Sigmoid colon (tissue), 6 donors: ENCODE measurements at regions not wholly inside any gene's neighbourhood (a gene's known extent, or its start where the extent isn't known, plus 50 kb on each side); places are given as distances from the start of the nearest gene placed in this dataset.
"Not testable (repeated sequence)": the region's sequence is repeated elsewhere in the genome, so short reads cannot be mapped to it uniquely, and the experiment has no call there.

Experiments used
- DNase-seq: peaks from one replicate; pipeline ENCODE4 v3.0.0-alpha.2; 2019
- H3K27ac ChIP-seq, 4 donors: fragments of 200-600 bp; sonication (generic); one replicate each; pipeline ENCODE4 v1.5.1; 2016 to 2019; ENCODE audit warnings: mild to moderate bottlenecking in 1 of 4
- H3K27me3 ChIP-seq, 3 donors: fragments of 200-600 bp; sonication (generic); one replicate each; pipeline ENCODE4 v1.5.1; 2019; ENCODE audit warnings: mild to moderate bottlenecking in 1 of 3
- H3K36me3 ChIP-seq, 4 donors: fragments of 200-600 bp; sonication (generic); one replicate each; pipeline ENCODE4 v1.5.1; 2016 to 2019
- H3K4me1 ChIP-seq, 4 donors: fragments of 200-600 bp; sonication (generic); one replicate each; pipeline ENCODE4 v1.5.1; 2017 to 2019
- H3K4me3 ChIP-seq, 4 donors: fragments of 200-600 bp; sonication (generic); one replicate each; pipeline ENCODE4 v1.5.1; 2017 to 2019; ENCODE audit warnings: mild to moderate bottlenecking in 2 of 4, moderate library complexity in 1 of 4
- H3K9me3 ChIP-seq, 4 donors: fragments of 200-600 bp in 3 of 4; sonication (generic) in 3 of 4; one replicate each; pipeline versions ENCODE4 v1.5.1 to v1.6.1; 2013 to 2019
- EP300 ChIP-seq, 4 donors: sonication (generic); formaldehyde crosslinking; IDR thresholded peaks; one replicate each; pipeline ENCODE4 v1.6.1; 2017; ENCODE audit warnings: antibody characterized with exemption in 4 of 4
- POLR2A ChIP-seq, 2 donors: fragments of 450-650 bp; IDR thresholded peaks; one replicate each; pipeline ENCODE4 v1.6.1; 2016; ENCODE audit warnings: antibody characterized with exemption in 2 of 2, mild to moderate bottlenecking in 2 of 2, moderate library complexity in 2 of 2
- POLR2AphosphoS5 ChIP-seq, 4 donors: sonication (generic); formaldehyde crosslinking; IDR thresholded peaks; one replicate each; pipeline ENCODE4 v1.6.1; 2017; ENCODE audit warnings: antibody characterized with exemption in 4 of 4
- WGBS, 2 donors: extraction: QIAGEN DNeasy Blood & Tissue Kit; methylation state at CpG; one replicate each; pipeline ENCODE4 v1.1.7; 2013; 5-methylcytosine and 5-hydroxymethylcytosine counted together
- intact Hi-C: fragments of 100-400 bp; cut with DNase I; formaldehyde crosslinking; loops from one replicate; pipeline ENCODE4 v1.15.1; 2023
- TF ChIP-seq, protein P1 (sequence below), 4 experiments: fragments of 450-650 bp in 3 of 4; fragments of 200-600 bp in 1 of 4; IDR thresholded peaks; one replicate each; pipeline ENCODE4 v1.5.1; 2016 to 2019; ENCODE audit warnings: antibody characterized with exemption in 4 of 4, mild to moderate bottlenecking in 3 of 4, moderate library complexity in 2 of 4
- donor health status: healthy with polysubstance abuse.
- donor health status: healthy.

GRCh38 chr15:62515696-62516395, 350.8 kb upstream of the C2CD4B start:
- 90 to 92% methylated on average over 7 of the region's 7 CpGs for WGBS, 2 donors
- DNase-seq: no peak
- intact Hi-C loops: no loop called here
- peaks cover 0 to 13% (median 3%) of the 10 kb centered on the region in 4 donors for H3K4me1 ChIP-seq
- no peaks in the 10 kb centered on the region for H3K36me3 ChIP-seq
- no peak for TF ChIP-seq POLR2A (IDR thresholded peaks at IDR 0.05)
- no peak for TF ChIP-seq EP300 (IDR thresholded peaks at IDR 0.05)
- TF ChIP-seq, protein P1, sequence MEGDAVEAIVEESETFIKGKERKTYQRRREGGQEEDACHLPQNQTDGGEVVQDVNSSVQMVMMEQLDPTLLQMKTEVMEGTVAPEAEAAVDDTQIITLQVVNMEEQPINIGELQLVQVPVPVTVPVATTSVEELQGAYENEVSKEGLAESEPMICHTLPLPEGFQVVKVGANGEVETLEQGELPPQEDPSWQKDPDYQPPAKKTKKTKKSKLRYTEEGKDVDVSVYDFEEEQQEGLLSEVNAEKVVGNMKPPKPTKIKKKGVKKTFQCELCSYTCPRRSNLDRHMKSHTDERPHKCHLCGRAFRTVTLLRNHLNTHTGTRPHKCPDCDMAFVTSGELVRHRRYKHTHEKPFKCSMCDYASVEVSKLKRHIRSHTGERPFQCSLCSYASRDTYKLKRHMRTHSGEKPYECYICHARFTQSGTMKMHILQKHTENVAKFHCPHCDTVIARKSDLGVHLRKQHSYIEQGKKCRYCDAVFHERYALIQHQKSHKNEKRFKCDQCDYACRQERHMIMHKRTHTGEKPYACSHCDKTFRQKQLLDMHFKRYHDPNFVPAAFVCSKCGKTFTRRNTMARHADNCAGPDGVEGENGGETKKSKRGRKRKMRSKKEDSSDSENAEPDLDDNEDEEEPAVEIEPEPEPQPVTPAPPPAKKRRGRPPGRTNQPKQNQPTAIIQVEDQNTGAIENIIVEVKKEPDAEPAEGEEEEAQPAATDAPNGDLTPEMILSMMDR (IDR thresholded peaks at IDR 0.05): no peak
- no peak for TF ChIP-seq POLR2AphosphoS5 (IDR thresholded peaks at IDR 0.05)
- no peaks in the 10 kb centered on the region for H3K27me3 ChIP-seq
- no peak overlapping the region for H3K27ac ChIP-seq
- no peak overlapping the region for H3K4me3 ChIP-seq
- H3K9me3 ChIP-seq: no peaks in the 10 kb centered on the region

DNA sequence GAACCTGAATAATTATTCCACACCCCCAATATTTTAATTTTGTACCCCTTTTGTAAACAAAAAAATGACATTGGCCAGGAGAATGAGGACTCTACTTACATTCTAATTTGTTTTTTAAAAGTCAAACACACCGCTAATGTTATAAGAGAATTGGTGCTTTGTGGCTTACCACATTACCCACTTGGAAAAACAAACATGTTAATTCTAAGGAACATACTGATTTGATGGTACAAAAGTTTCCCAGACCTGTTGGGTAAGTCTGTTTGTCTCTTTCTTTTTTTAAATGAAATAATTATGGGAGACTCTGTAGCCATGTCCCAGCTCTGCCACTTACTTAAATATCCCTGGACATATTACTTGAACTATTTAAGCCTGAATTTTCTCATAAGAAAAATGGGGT, 352.5 kb upstream of the C2CD4B start:
- Histone ChIP-seq H3K9me3 (no peaks in the 10 kb centered on the region), H3K4me3 (no peak overlapping the region), H3K27ac (no peak overlapping the region), H3K27me3 (no peaks in the 10 kb centered on the region), H3K4me1 (peaks cover 0 to 13% (median 3%) of the 10 kb centered on the region in 4 donors), H3K36me3 (no peaks in the 10 kb centered on the region)
- intact Hi-C loops: no loop called here
- TF ChIP-seq, protein P1 (IDR thresholded peaks at IDR 0.05): no peak
- TF ChIP-seq EP300 (IDR thresholded peaks at IDR 0.05) (no peak), POLR2AphosphoS5 (IDR thresholded peaks at IDR 0.05) (no peak), POLR2A (IDR thresholded peaks at IDR 0.05) (no peak)
- no peak for DNase-seq
- WGBS, 2 donors: 68 to 81% methylated on average over 1 of the region's 1 CpG

- peaks cover 0 to 13% (median 3%) of the 10 kb centered on the region in 4 donors for H3K4me1 ChIP-seq
- DNase-seq, H3K27me3 ChIP-seq, H3K4me3 ChIP-seq, H3K36me3 ChIP-seq, intact Hi-C loops, H3K27ac ChIP-seq, H3K9me3 ChIP-seq: not testable (repeated sequence)
- WGBS, 2 donors: 95 to 96% methylated on average over 6 of the region's 6 CpGs
Measured at GRCh38 chr15:62518666-62519065, 353.6 kb upstream of the C2CD4B start.

GRCh38 chr15:62519900-62520299, 354.8 kb upstream of the C2CD4B start:
- Histone ChIP-seq H3K4me3 (no peak overlapping the region), H3K27me3 (no peaks in the 10 kb centered on the region), H3K36me3 (no peaks in the 10 kb centered on the region), H3K27ac (no peak overlapping the region), H3K9me3 (no peaks in the 10 kb centered on the region), H3K4me1 (peaks cover 0 to 13% (median 3%) of the 10 kb centered on the region in 4 donors)
- DNase-seq: no peak
- WGBS, 2 donors: 78 to 89% methylated on average over 4 of the region's 4 CpGs
- intact Hi-C loops: no loop called here
- TF ChIP-seq EP300 (IDR thresholded peaks at IDR 0.05) (no peak), POLR2A (IDR thresholded peaks at IDR 0.05) (no peak), POLR2AphosphoS5 (IDR thresholded peaks at IDR 0.05) (no peak)
- TF ChIP-seq, protein P1 (IDR thresholded peaks at IDR 0.05): no peak

- intact Hi-C loops: no loop called here
Measured at GRCh38 chr15:62520887-62521286, 355.8 kb upstream of the C2CD4B start.

More at GRCh38 chr15:62520887-62521286, 355.8 kb upstream of the C2CD4B start:
- H3K9me3 ChIP-seq: no peaks in the 10 kb centered on the region
- TF ChIP-seq, protein P1 (IDR thresholded peaks at IDR 0.05): no peak
- TF ChIP-seq POLR2A (IDR thresholded peaks at IDR 0.05) (no peak), EP300 (IDR thresholded peaks at IDR 0.05) (no peak), POLR2AphosphoS5 (IDR thresholded peaks at IDR 0.05) (no peak)
- H3K27ac ChIP-seq: no peak overlapping the region
- WGBS, 2 donors: 94 to 98% methylated on average over 2 of the region's 2 CpGs
- no peak overlapping the region for H3K4me3 ChIP-seq
- H3K27me3 ChIP-seq: no peaks in the 10 kb centered on the region
- no peaks in the 10 kb centered on the region for H3K36me3 ChIP-seq
- no peak for DNase-seq
- peaks cover 0 to 8% (median 2%) of the 10 kb centered on the region in 4 donors for H3K4me1 ChIP-seq
